SK-N-MC (cell line): ENCODE measurements at regions not wholly inside any gene's neighbourhood (a gene's known extent, or its start where the extent isn't known, plus 50 kb on each side); places are given as distances from the start of the nearest gene placed in this dataset.

ENCODE experiments used
- DNase-seq: peaks from one replicate; pipeline ENCODE4 v3.0.0-alpha.2; 2011; ENCODE audit warnings: low read depth, low spot score
- H3K27ac ChIP-seq: fragments of 200-600 bp; sonication (generic); 2 replicates; pipeline ENCODE4 v1.5.1; 2016; ENCODE audit warnings: mixed run types
- H3K36me3 ChIP-seq: fragments of 200-600 bp; sonication (generic); 2 replicates; pipeline ENCODE4 v1.6.1; 2017; ENCODE audit warnings: antibody characterized with exemption, low read length, mixed read lengths; ENCODE audit not compliant: insufficient read depth
- H3K4me3 ChIP-seq: fragments of 200-600 bp; sonication (generic); 2 replicates; pipeline ENCODE4 v1.5.1; 2016
- H3K9ac ChIP-seq: fragments of 200-600 bp; sonication (generic); 2 replicates; pipeline ENCODE4 v1.8.0; 2017; ENCODE audit warnings: mixed run types, mixed read lengths; ENCODE audit not compliant: insufficient read length
- H3K9me3 ChIP-seq: fragments of 200-600 bp; sonication (generic); 2 replicates; pipeline ENCODE4 v1.6.1; 2017; ENCODE audit warnings: low read depth, mild to moderate bottlenecking, antibody characterized with exemption, low read length, moderate library complexity, mixed read lengths
- EZH2 ChIP-seq: fragments of 200-600 bp; sonication (generic); IDR thresholded peaks from one replicate; pipeline ENCODE4 v1.6.1; 2017; ENCODE audit warnings: antibody characterized with exemption
- FOXP2 ChIP-seq: optimal IDR thresholded peaks from 2 replicates; pipeline ENCODE3; 2011; ENCODE audit warnings: mild to moderate bottlenecking, moderate library complexity; ENCODE audit not compliant: insufficient read depth; ENCODE audit errors: extremely low read length, control extremely low read depth
- POLR2AphosphoS5 ChIP-seq: IDR thresholded peaks from 2 replicates; pipeline ENCODE4 v1.6.1; 2012; ENCODE audit warnings: mild to moderate bottlenecking, low read depth, low read length, borderline replicate concordance

DNA sequence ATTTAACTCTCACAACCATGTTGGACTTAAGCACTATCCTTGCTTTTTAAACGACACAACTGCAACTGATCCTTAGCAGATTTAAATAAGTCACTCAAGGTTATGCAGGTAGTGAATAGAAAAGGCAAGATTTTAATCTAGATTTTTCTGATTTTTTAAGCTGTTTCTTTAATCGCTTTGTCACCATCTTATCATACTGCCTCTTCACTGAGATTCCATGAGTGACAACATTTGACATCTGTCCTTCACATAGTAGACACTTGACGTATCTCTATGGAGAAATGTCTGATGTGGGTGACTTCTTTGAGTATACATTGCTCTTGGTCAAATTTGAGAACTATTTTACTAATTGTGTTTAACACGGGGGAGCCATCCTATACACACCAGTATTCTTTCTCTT lies 839.7 kb downstream of the GATA3 start:
- no peak for DNase-seq
- no peak overlapping the region for H3K4me3 ChIP-seq
- no peaks in the 10 kb centered on the region for H3K36me3 ChIP-seq
- H3K9me3 ChIP-seq = no peaks in the 10 kb centered on the region
- no peak for TF ChIP-seq FOXP2
- no peak for TF ChIP-seq POLR2AphosphoS5
- no peak for TF ChIP-seq EZH2
- H3K9ac ChIP-seq = no peak overlapping the region
- H3K27ac ChIP-seq = no peak overlapping the region

DNA sequence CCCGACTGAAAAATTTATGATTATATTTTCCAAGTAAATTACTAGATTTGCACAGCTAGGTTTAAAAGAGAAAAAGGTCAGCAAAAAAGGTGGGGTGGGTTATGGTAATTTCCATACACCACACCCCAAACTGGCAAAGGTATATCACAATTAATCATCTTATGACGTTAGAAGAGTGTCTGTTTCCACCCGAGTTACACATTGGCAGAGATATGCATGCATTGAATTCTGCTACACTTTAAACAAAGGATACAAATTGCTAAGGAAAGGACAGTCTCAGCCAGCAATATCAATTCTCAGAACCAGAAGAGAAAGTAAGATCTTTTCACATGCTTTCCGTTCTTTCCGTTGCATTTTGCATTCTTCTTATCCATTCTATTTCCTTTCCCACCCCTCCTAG lies 843.3 kb downstream of the GATA3 start:
- Histone ChIP-seq H3K27ac (no peak overlapping the region), H3K9me3 (no peaks in the 10 kb centered on the region), H3K4me3 (no peak overlapping the region), H3K9ac (no peak overlapping the region), H3K36me3 (no peaks in the 10 kb centered on the region)
- no peak for TF ChIP-seq EZH2
- no peak for TF ChIP-seq POLR2AphosphoS5
- no peak for TF ChIP-seq FOXP2
- no peak for DNase-seq

GRCh38 chr10:8898745-8899330 lies 844.4 kb downstream of the GATA3 start:
- TF ChIP-seq FOXP2 (no peak), POLR2AphosphoS5 (no peak), EZH2 (no peak)
- DNase-seq = no peak
- H3K9ac ChIP-seq = no peak overlapping the region

GRCh38 chr10:8902926-8903325 lies 848.4 kb downstream of the GATA3 start:
- H3K36me3 ChIP-seq = no peaks in the 10 kb centered on the region
- TF ChIP-seq POLR2AphosphoS5 = no peak
- no peak for TF ChIP-seq EZH2
- no peak for TF ChIP-seq FOXP2
- H3K4me3 ChIP-seq = no peak overlapping the region
- no peak for DNase-seq
- no peak overlapping the region for H3K9ac ChIP-seq
- H3K27ac ChIP-seq = no peak overlapping the region
- no peaks in the 10 kb centered on the region for H3K9me3 ChIP-seq

More at GRCh38 chr10:8898745-8899330, 844.4 kb downstream of the GATA3 start:
- H3K27ac ChIP-seq = no peak overlapping the region
- H3K9me3 ChIP-seq = no peaks in the 10 kb centered on the region
- H3K36me3 ChIP-seq = no peaks in the 10 kb centered on the region
- H3K4me3 ChIP-seq = no peak overlapping the region

GRCh38 chr10:8908013-8908412 lies 853.5 kb downstream of the GATA3 start:
- no peak for DNase-seq
- TF ChIP-seq POLR2AphosphoS5 (no peak), FOXP2 (no peak), EZH2 (no peak)
- Histone ChIP-seq H3K4me3 (no peak overlapping the region), H3K36me3 (no peaks in the 10 kb centered on the region), H3K9me3 (no peaks in the 10 kb centered on the region), H3K27ac (no peak overlapping the region), H3K9ac (no peak overlapping the region)

DNA sequence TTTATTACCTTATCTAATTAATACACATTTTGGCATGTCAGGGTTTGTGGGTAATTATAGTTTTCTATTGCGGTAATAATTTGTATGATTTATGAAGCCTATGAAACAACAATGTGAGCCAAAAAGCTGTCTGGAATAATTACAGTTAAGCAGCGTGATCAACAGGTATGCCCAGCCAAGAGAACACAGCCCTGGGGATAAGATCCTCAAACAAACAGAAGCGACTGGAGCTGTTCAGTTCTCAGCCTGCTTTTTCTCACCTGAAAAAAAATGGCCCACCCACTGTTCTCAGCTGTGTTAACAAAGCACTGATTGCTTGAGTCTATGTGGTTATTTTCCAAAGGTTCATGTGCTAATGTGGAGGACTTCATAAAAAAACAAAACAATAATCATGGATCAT lies 855.8 kb downstream of the GATA3 start:
- no peak overlapping the region for H3K4me3 ChIP-seq
- TF ChIP-seq EZH2 = no peak
- no peak for TF ChIP-seq FOXP2
- no peak for TF ChIP-seq POLR2AphosphoS5
- DNase-seq = no peak
- H3K27ac ChIP-seq = no peak overlapping the region
- H3K9ac ChIP-seq = no peak overlapping the region
- no peaks in the 10 kb centered on the region for H3K9me3 ChIP-seq
- H3K36me3 ChIP-seq = no peaks in the 10 kb centered on the region

DNA sequence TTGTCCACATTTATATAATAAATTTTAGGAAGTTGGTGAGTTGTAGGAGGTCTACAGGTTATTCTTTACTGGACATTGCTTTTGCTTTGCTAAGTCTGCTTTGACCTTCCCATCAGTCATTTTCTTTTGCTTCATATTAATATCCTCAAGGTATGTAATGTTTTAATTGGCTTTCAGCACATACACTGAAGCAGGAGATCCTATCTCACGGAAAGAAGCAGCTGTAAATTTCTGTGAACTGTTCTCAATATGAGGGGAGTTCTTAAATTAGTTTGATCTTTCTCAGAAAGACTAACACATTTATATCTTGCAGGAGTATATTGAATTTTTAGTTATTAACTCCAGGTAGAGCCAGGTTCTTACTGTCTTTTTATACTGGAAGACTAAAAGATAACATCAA lies 856.5 kb downstream of the GATA3 start:
- Histone ChIP-seq H3K9ac (no peak overlapping the region), H3K4me3 (no peak overlapping the region), H3K9me3 (no peaks in the 10 kb centered on the region), H3K36me3 (no peaks in the 10 kb centered on the region), H3K27ac (no peak overlapping the region)
- DNase-seq = no peak
- no peak for TF ChIP-seq FOXP2
- no peak for TF ChIP-seq EZH2
- TF ChIP-seq POLR2AphosphoS5 = no peak

DNA sequence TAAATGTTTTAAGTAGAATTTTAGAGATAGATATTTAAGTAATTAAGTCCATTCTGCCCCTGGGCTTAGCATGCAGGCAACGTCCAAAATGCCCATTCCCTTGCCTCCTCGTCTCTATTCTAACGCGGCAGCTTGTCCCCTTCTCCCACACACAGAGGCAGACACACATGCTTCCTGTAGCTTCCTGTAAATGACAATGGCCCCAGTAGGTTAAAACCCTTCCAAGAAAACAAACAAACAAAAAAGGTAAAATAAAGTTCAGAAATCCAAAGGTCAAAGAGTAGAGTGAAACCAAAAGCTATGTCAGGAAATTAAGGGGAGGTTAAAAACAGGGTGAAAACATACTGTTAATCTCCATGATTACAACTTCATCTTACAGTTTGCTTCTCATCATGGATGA lies 857.6 kb downstream of the GATA3 start:
- no peak overlapping the region for H3K4me3 ChIP-seq
- DNase-seq = no peak
- TF ChIP-seq FOXP2 = no peak
- no peak for TF ChIP-seq POLR2AphosphoS5
- TF ChIP-seq EZH2 = no peak
- no peaks in the 10 kb centered on the region for H3K9me3 ChIP-seq
- no peak overlapping the region for H3K9ac ChIP-seq
- H3K36me3 ChIP-seq = no peaks in the 10 kb centered on the region
- H3K27ac ChIP-seq = no peak overlapping the region

DNA sequence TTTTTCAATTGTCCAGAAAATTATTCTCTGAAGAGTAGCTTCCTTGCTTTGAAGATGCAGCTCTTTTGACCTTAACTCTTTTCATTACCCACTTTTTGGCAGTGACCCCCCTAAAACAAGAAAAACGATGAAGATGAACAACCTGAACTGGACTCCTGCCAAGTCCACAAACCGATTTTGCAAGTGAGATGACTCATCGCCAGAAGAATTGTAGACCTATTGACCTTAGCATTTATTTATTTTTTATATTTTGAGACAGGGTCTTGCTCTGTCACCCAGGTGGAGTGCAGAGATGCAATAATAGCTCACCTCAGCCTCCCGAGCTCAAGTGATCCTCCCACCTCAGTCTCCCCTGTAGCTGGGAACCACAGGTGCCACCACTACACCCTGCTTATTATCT lies 859.2 kb downstream of the GATA3 start:
- Histone ChIP-seq H3K4me3 (no peak overlapping the region), H3K27ac (no peak overlapping the region), H3K36me3 (no peaks in the 10 kb centered on the region), H3K9me3 (no peaks in the 10 kb centered on the region), H3K9ac (no peak overlapping the region)
- DNase-seq = no peak
- TF ChIP-seq FOXP2 (no peak), EZH2 (no peak), POLR2AphosphoS5 (no peak)
